B cell (primary cell): ENCODE measurements at regions not wholly inside any gene's neighbourhood (a gene's known extent, or its start where the extent isn't known, plus 50 kb on each side); places are given as distances from the start of the nearest gene placed in this dataset.

Experiments used
- ATAC-seq: fragments of 200-7000 bp; cut with Tn5 transposase; one replicate; pipeline ENCODE4 v1.10.0; 2021; ENCODE audit warnings: low read depth, mild to moderate bottlenecking, moderate number of reproducible peaks, moderate library complexity
- CTCF ChIA-PET: fragments of 350-600 bp; sonication (Branson Sonifier 250); formaldehyde crosslinking; loops from one replicate; lab custom pipeline; 2021; ENCODE audit warnings: antibody characterized with exemption, inconsistent platforms; lab: Charles Lee
- POLR2A ChIA-PET: fragments of 350-600 bp; sonication (Branson Sonifier 250); formaldehyde crosslinking; loops from one replicate; lab custom pipeline; 2021; ENCODE audit warnings: antibody characterized with exemption; lab: Charles Lee
- DNase-seq: peaks from one replicate; pipeline ENCODE4 v3.0.0; 2013
- H2AFZ ChIP-seq: 2 replicates; pipeline ENCODE4 v1.6.1; 2012; ENCODE audit warnings: mild to moderate bottlenecking, low read depth, low read length; ENCODE audit not compliant: insufficient read depth, poor library complexity, severe bottlenecking
- H3K27ac ChIP-seq, 2 donors: 1 replicate in 1 of 2; 2 replicates in 1 of 2; pipeline ENCODE4 v1.5.1; 2012 to 2013; ENCODE audit warnings: low read length in 2 of 2, mild to moderate bottlenecking in 2 of 2, moderate library complexity in 1 of 2
- H3K27me3 ChIP-seq, 4 experiments: fragments of 200-600 bp in 1 of 4; sonication (generic) in 1 of 4; replicated peaks in 1 of 4; 1 replicate in 2 of 4; 2 replicates in 2 of 4; pipeline versions ENCODE4 v1.6.1 to v1.7.0; 2013 to 2016; ENCODE audit warnings: low read length in 3 of 4, mild to moderate bottlenecking in 2 of 4, mixed read lengths in 1 of 4, moderate library complexity in 1 of 4; ENCODE audit not compliant: insufficient read depth in 4 of 4, control insufficient read depth in 3 of 4; ENCODE audit errors: control extremely low read depth in 1 of 4
- H3K36me3 ChIP-seq, 2 experiments: replicated peaks in 1 of 2; 1 replicate in 1 of 2; 2 replicates in 1 of 2; pipeline versions ENCODE4 v1.6.1 to v1.7.1; 2013; ENCODE audit warnings: low read length in 1 of 2; ENCODE audit not compliant: insufficient read depth in 2 of 2, control insufficient read depth in 1 of 2; ENCODE audit errors: control extremely low read depth in 1 of 2, extremely low read depth in 1 of 2
- H3K4me1 ChIP-seq, 2 donors: fragments of 200-600 bp in 1 of 2; sonication (generic) in 1 of 2; 1 replicate in 1 of 2; 2 replicates in 1 of 2; pipeline versions ENCODE4 v1.5.1 to v1.6.1; 2013 to 2017; ENCODE audit warnings: low read length in 2 of 2; ENCODE audit not compliant: control insufficient read depth in 2 of 2, insufficient read depth in 2 of 2
- H3K4me2 ChIP-seq: replicated peaks from 2 replicates; pipeline ENCODE3; 2012; ENCODE audit warnings: mild to moderate bottlenecking, low read depth, low read length; ENCODE audit not compliant: poor library complexity, severe bottlenecking
- H3K4me3 ChIP-seq, 5 experiments: fragments of 200-600 bp in 1 of 5; sonication (generic) in 1 of 5; 1 replicate in 3 of 5; 2 replicates in 2 of 5; pipeline versions ENCODE4 v1.5.1 to v1.7.0; 2011 to 2016; ENCODE audit warnings: low read length in 4 of 5, mild to moderate bottlenecking in 4 of 5, low read depth in 2 of 5, control low read depth in 1 of 5, moderate library complexity in 1 of 5; ENCODE audit not compliant: insufficient read depth in 1 of 5; ENCODE audit errors: control extremely low read depth in 1 of 5, extremely low read depth in 1 of 5
- H3K79me2 ChIP-seq: fragments of 200-600 bp; sonication (generic); one replicate; pipeline ENCODE4 v1.6.0; 2016; ENCODE audit warnings: low read length; ENCODE audit not compliant: control insufficient read depth, insufficient read depth
- H3K9ac ChIP-seq: fragments of 200-600 bp; sonication (generic); 2 replicates; pipeline ENCODE4 v1.6.1; 2017; ENCODE audit warnings: mild to moderate bottlenecking, low read length, moderate library complexity
- H3K9me3 ChIP-seq, 3 donors: one replicate each; pipeline versions ENCODE4 v1.6.1 to v1.7.1; 2013; ENCODE audit warnings: low read length in 2 of 3; ENCODE audit not compliant: control insufficient read depth in 2 of 3, insufficient read depth in 1 of 3; ENCODE audit errors: control extremely low read depth in 1 of 3
- H4K20me1 ChIP-seq: 2 replicates; pipeline ENCODE4 v1.6.0; 2012; ENCODE audit warnings: mild to moderate bottlenecking, low read length; ENCODE audit not compliant: insufficient read depth, control insufficient read depth, poor library complexity, severe bottlenecking
- H3K27ac Mint-ChIP-seq: one replicate; pipeline ENCODE4 v1.8.0; 2021; ENCODE audit warnings: mixed read lengths
- H3K27me3 Mint-ChIP-seq: one replicate; pipeline ENCODE4 v1.8.0; 2021; ENCODE audit warnings: mixed read lengths
- H3K4me1 Mint-ChIP-seq: one replicate; pipeline ENCODE4 v1.8.0; 2021; ENCODE audit warnings: mixed read lengths
- H3K4me3 Mint-ChIP-seq: one replicate; pipeline ENCODE4 v1.8.0; 2021; ENCODE audit warnings: mixed read lengths
- H3K9me3 Mint-ChIP-seq: one replicate; pipeline ENCODE4 v1.8.0; 2022; ENCODE audit warnings: mixed read lengths; ENCODE audit not compliant: insufficient read depth
- CTCF ChIP-seq: fragments of 200-600 bp; IDR thresholded peaks from one replicate; pipeline ENCODE4 v1.8.0; 2022; ENCODE audit warnings: antibody characterized with exemption, mild to moderate bottlenecking
- EZH2 ChIP-seq: IDR thresholded peaks from 2 replicates; pipeline ENCODE4 v1.6.1; 2012; ENCODE audit warnings: borderline replicate concordance, low read depth, mild to moderate bottlenecking, moderate library complexity, low read length; ENCODE audit not compliant: insufficient read depth, poor library complexity, severe bottlenecking
- WGBS: methylation state at CpG from one replicate; pipeline ENCODE4 v1.1.5; 2013; ENCODE audit warnings: missing lambda C conversion rate; ENCODE audit not compliant: insufficient coverage; 5-methylcytosine and 5-hydroxymethylcytosine counted together
- intact Hi-C: fragments of 100-400 bp; cut with micrococcal nuclease; formaldehyde crosslinking; loops from one replicate; pipeline ENCODE4 v1.10.0; 2022

DNA sequence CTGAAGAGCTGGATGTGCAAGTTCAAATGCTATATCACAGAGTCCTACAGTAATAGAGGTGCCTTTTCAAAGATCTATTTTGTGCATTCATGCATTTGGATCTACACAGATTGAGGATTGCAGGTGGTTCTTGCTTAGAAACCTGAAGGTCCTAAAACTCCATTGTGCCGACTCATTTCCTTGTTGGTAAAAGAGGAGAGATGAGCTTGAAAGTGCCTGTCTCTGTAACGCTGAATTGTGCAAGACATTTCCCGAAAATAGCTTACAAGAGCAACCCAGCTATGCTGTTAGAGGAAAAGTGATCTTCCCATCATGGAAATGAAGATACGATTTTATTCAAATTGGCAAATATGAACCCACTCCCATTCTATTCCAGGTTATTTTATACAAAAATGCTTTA lies 110.7 kb upstream of the CXCL14 start:
- Histone ChIP-seq H3K27ac (no peak overlapping the region), H3K79me2 (no peaks in the 10 kb centered on the region), H3K36me3 (no peaks in the 10 kb centered on the region), H3K4me2 (no peak overlapping the region), H3K27me3 (peaks cover 0 to 3% (median 0%) of the 10 kb centered on the region in 4 experiments), H3K4me1 (no peaks in the 10 kb centered on the region), H4K20me1 (no peaks in the 10 kb centered on the region), H2AFZ (no peak overlapping the region), H3K9ac (no peak overlapping the region), H3K4me3 (no peak overlapping the region), H3K9me3 (peaks cover 0 to 3% (median 0%) of the 10 kb centered on the region in 3 donors)
- ChIA-PET CTCF (no interaction called here), POLR2A (no interaction called here)
- Mint-ChIP-seq H3K4me1 (no peaks in the 10 kb centered on the region), H3K27me3 (peaks cover 14% of the 10 kb centered on the region), H3K9me3 (no peaks in the 10 kb centered on the region), H3K4me3 (no peak overlapping the region), H3K27ac (no peak overlapping the region)
- intact Hi-C loops, result no loop called here
- 100% methylated on average over 1 of the region's 4 CpGs for WGBS
- ATAC-seq (no peak), DNase-seq (no peak)
- TF ChIP-seq CTCF (no peak), EZH2 (no peak)

GRCh38 chr5:135688385-135688784 lies 109.6 kb upstream of the CXCL14 start:
- ChIA-PET POLR2A (no interaction called here), CTCF (no interaction called here)
- H3K4me2 ChIP-seq, result no peak overlapping the region
- Mint-ChIP-seq H3K9me3 (no peaks in the 10 kb centered on the region), H3K27me3 (peaks cover 14% of the 10 kb centered on the region), H3K4me3 (no peak overlapping the region), H3K4me1 (no peaks in the 10 kb centered on the region), H3K27ac (no peak overlapping the region)
- H2AFZ ChIP-seq, result no peak overlapping the region
- H4K20me1 ChIP-seq, result no peaks in the 10 kb centered on the region
- peaks cover 0 to 3% (median 0%) of the 10 kb centered on the region in 4 experiments for H3K27me3 ChIP-seq
- TF ChIP-seq EZH2 (no peak), CTCF (no peak)
- intact Hi-C loops, result no loop called here
- H3K27ac ChIP-seq, result no peak overlapping the region
- no peaks in the 10 kb centered on the region for H3K9me3 ChIP-seq
- H3K36me3 ChIP-seq, result no peaks in the 10 kb centered on the region
- no peak overlapping the region for H3K9ac ChIP-seq
- ATAC-seq (no peak), DNase-seq (no peak)
- H3K79me2 ChIP-seq, result no peaks in the 10 kb centered on the region
- H3K4me3 ChIP-seq, result no peak overlapping the region
- H3K4me1 ChIP-seq, result no peaks in the 10 kb centered on the region
- no CpG with 5 or more reads among the region's 2 CpGs for WGBS
